Thyroid gland (tissue), 4 donors: ENCODE measurements at regions not wholly inside any gene's neighbourhood (a gene's known extent, or its start where the extent isn't known, plus 50 kb on each side); places are given as distances from the start of the nearest gene placed in this dataset.
"Not testable (repeated sequence)": the region's sequence is repeated elsewhere in the genome, so short reads cannot be mapped to it uniquely, and the experiment has no call there.

Experiments
- DNase-seq, 2 donors: peaks; one replicate each; pipeline ENCODE4 v3.0.0-alpha.2; 2019
- H3K27ac ChIP-seq, 3 donors: fragments of 200-600 bp; sonication (generic); 1 replicate in 2 of 3; 2 replicates in 1 of 3; pipeline ENCODE4 v1.5.1; 2016 to 2019; ENCODE audit warnings: mild to moderate bottlenecking in 1 of 3, moderate library complexity in 1 of 3
- H3K27me3 ChIP-seq: fragments of 200-600 bp; sonication (generic); one replicate; pipeline ENCODE4 v1.5.1; 2019
- H3K36me3 ChIP-seq, 2 donors: fragments of 200-600 bp; sonication (generic); one replicate each; pipeline ENCODE4 v1.5.1; 2016 to 2019
- H3K4me1 ChIP-seq, 2 donors: fragments of 200-600 bp; sonication (generic); one replicate each; pipeline ENCODE4 v1.5.1; 2017 to 2019
- H3K4me3 ChIP-seq, 3 donors: fragments of 200-600 bp; sonication (generic); replicated peaks in 1 of 3; 1 replicate in 2 of 3; 2 replicates in 1 of 3; pipeline ENCODE4 v1.5.1; 2016; ENCODE audit warnings: mild to moderate bottlenecking in 1 of 3
- H3K9me3 ChIP-seq: fragments of 200-600 bp; sonication (generic); one replicate; pipeline ENCODE4 v1.5.1; 2017
- CTCF ChIP-seq, 6 experiments: fragments of 200-600 bp in 3 of 6; fragments of 450-650 bp in 3 of 6; sonication (generic) in 3 of 6; IDR thresholded peaks; one replicate each; pipeline ENCODE4 v1.5.1; 2016 to 2019; ENCODE audit warnings: antibody characterized with exemption in 6 of 6, mild to moderate bottlenecking in 2 of 6, inconsistent platforms in 1 of 6, moderate library complexity in 1 of 6
- POLR2A ChIP-seq, 2 donors: fragments of 450-650 bp; IDR thresholded peaks; one replicate each; pipeline ENCODE4 v1.6.1; 2017; ENCODE audit warnings: antibody characterized with exemption in 2 of 2, mild to moderate bottlenecking in 2 of 2, moderate library complexity in 1 of 2
- WGBS, 2 donors: methylation state at CpG; one replicate each; pipeline ENCODE4 v1.1.5; 2017; 5-methylcytosine and 5-hydroxymethylcytosine counted together
- intact Hi-C: fragments of 100-400 bp; cut with DNase I; formaldehyde crosslinking; loops from one replicate; pipeline ENCODE4 v1.15.1; 2023

- no peaks in the 10 kb centered on the region for H3K4me1 ChIP-seq
- 90 to 96% methylated on average over 3 of the region's 3 CpGs for WGBS, 2 donors
- no peak for TF ChIP-seq POLR2A (IDR thresholded peaks at IDR 0.05)
- TF ChIP-seq CTCF (IDR thresholded peaks at IDR 0.05): no peak
- no peaks in the 10 kb centered on the region for H3K9me3 ChIP-seq
- no peaks in the 10 kb centered on the region for H3K36me3 ChIP-seq
- H3K4me3 ChIP-seq: no peak overlapping the region
- no peak overlapping the region for H3K27ac ChIP-seq
- no peaks in the 10 kb centered on the region for H3K27me3 ChIP-seq
- no peak for DNase-seq
- intact Hi-C loops: no loop called here
These were observed 499.6 kb upstream of the PHF14 start for GRCh38 chr7:10474048-10474447.

- intact Hi-C loops: no loop called here
- H3K27me3 ChIP-seq: no peaks in the 10 kb centered on the region
- H3K4me1 ChIP-seq: no peaks in the 10 kb centered on the region
- no peaks in the 10 kb centered on the region for H3K36me3 ChIP-seq
- no peaks in the 10 kb centered on the region for H3K9me3 ChIP-seq
- TF ChIP-seq CTCF (IDR thresholded peaks at IDR 0.05) (no peak), POLR2A (IDR thresholded peaks at IDR 0.05) (no peak)
- 92 to 94% methylated on average over 20 of the region's 20 CpGs for WGBS, 2 donors
- no peak for DNase-seq
- H3K4me3 ChIP-seq: no peak overlapping the region
- H3K27ac ChIP-seq: no peak overlapping the region
These were observed 497.6 kb upstream of the PHF14 start for GRCh38 chr7:10475940-10476641.

GRCh38 chr7:10476642-10477041, 497.0 kb upstream of the PHF14 start:
- no peaks in the 10 kb centered on the region for H3K36me3 ChIP-seq
- no peak for DNase-seq
- H3K9me3 ChIP-seq: no peaks in the 10 kb centered on the region
- intact Hi-C loops: no loop called here
- H3K27ac ChIP-seq: no peak overlapping the region
- H3K27me3 ChIP-seq: no peaks in the 10 kb centered on the region
- no peak overlapping the region for H3K4me3 ChIP-seq
- 95 to 96% methylated on average over 12 to 13 of the region's 15 CpGs for WGBS, 2 donors
- H3K4me1 ChIP-seq: no peaks in the 10 kb centered on the region
- TF ChIP-seq POLR2A (IDR thresholded peaks at IDR 0.05) (no peak), CTCF (IDR thresholded peaks at IDR 0.05) (no peak)

GRCh38 chr7:10483671-10484070, 490.0 kb upstream of the PHF14 start:
- WGBS, 2 donors: 83 to 88% methylated on average over 5 of the region's 5 CpGs
- TF ChIP-seq POLR2A (IDR thresholded peaks at IDR 0.05) (no peak), CTCF (IDR thresholded peaks at IDR 0.05) (no peak)
- H3K4me1 ChIP-seq: no peaks in the 10 kb centered on the region
- no peak overlapping the region for H3K27ac ChIP-seq
- intact Hi-C loops: no loop called here
- no peaks in the 10 kb centered on the region for H3K27me3 ChIP-seq
- no peaks in the 10 kb centered on the region for H3K36me3 ChIP-seq
- no peak for DNase-seq
- H3K9me3 ChIP-seq: no peaks in the 10 kb centered on the region
- H3K4me3 ChIP-seq: no peak overlapping the region

- H3K27me3 ChIP-seq: no peaks in the 10 kb centered on the region
- H3K36me3 ChIP-seq: no peaks in the 10 kb centered on the region
- H3K4me3 ChIP-seq: no peak overlapping the region
- H3K27ac ChIP-seq: no peak overlapping the region
- H3K4me1 ChIP-seq: no peaks in the 10 kb centered on the region
- DNase-seq: no peak
- H3K9me3 ChIP-seq: no peaks in the 10 kb centered on the region
- intact Hi-C loops: no loop called here
- TF ChIP-seq CTCF (IDR thresholded peaks at IDR 0.05) (no peak), POLR2A (IDR thresholded peaks at IDR 0.05) (no peak)
These were observed 488.9 kb upstream of the PHF14 start for GRCh38 chr7:10484767-10485166.

GRCh38 chr7:10501206-10501884, 472.3 kb upstream of the PHF14 start:
- WGBS, 2 donors: 82 to 88% methylated on average over 14 to 18 of the region's 18 CpGs

More at GRCh38 chr7:10501206-10501884, 472.3 kb upstream of the PHF14 start:
- H3K27ac ChIP-seq, intact Hi-C loops, H3K4me1 ChIP-seq, H3K27me3 ChIP-seq, H3K36me3 ChIP-seq, H3K9me3 ChIP-seq, DNase-seq, H3K4me3 ChIP-seq: not testable (repeated sequence)
